ENCODE measurements at regions not wholly inside any gene's neighbourhood (a gene's known extent, or its start where the extent isn't known, plus 50 kb on each side); places are given as distances from the start of the nearest gene placed in this dataset.

DNA sequence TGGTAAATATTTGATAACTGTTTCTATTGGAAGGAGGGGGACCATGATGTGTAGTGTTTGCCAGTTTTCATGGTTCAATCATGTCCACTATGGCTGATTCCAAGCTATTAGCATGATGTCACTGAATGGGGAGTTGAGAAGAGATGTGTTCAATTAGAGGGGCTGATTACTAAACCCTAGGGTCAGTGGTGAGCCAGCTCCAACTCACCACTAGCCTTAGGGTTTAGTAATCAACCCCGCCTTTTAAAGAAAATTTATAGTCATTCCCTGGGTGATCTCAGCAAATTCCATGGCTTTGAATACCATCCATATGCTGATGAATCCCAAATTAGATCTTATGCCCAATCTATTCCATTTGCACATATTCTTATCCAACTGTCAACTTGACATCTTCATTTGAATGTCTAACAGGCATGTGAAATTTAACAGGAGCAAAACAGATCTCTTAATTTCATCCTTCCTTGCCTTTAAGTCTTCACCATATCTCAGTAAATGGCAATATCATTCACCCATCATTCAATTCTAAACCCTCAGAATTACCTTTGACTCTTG lies 98.8 kb downstream of the GCNT1 start:
- Histone ChIP-seq H3K4me3 (ENCODE audit: low read depth, low read length) (no peak overlapping the region), H3K9me3 (ENCODE audit: insufficient read depth, low read depth, low read length) (peaks cover 1% of the 10 kb centered on the region), H2BK12ac (ENCODE audit: low read length) (no peak overlapping the region), H2AK5ac (ENCODE audit: low read length) (no peak overlapping the region), H4K8ac (ENCODE audit: low read depth, low read length) (no peak overlapping the region), H3K27ac (ENCODE audit: low read depth, low read length) (no peak overlapping the region), H3K9ac (ENCODE audit: low read length) (no peak overlapping the region), H3K79me2 (ENCODE audit: control insufficient read depth, insufficient read depth, low read length, poor library complexity) (no peaks in the 10 kb centered on the region), H3K4ac (ENCODE audit: low read depth, low read length) (no peak overlapping the region), H4K12ac (ENCODE audit: low read depth, low read length) (no peak overlapping the region), H3K23ac (ENCODE audit: low read length) (no peak overlapping the region), H2BK120ac (ENCODE audit: insufficient read depth, low read length, poor library complexity) (no peak overlapping the region), H3K4me1 (ENCODE audit: control insufficient read depth in 1 of 2, insufficient read depth in 2 of 2, low read length in 2 of 2) (peaks cover 0 to 2% of the 10 kb centered on the region in 2 experiments), H2BK5ac (ENCODE audit: low read depth, low read length, poor library complexity) (no peak overlapping the region), H4K91ac (ENCODE audit: low read depth, low read length) (no peak overlapping the region), H3K14ac (ENCODE audit: low read length) (no peak overlapping the region), H3K79me1 (ENCODE audit: low read length) (no peaks in the 10 kb centered on the region), H2AFZ (ENCODE audit: insufficient read depth, low read length, poor library complexity) (no peak overlapping the region), H3K27me3 (ENCODE audit: insufficient read depth, low read length) (no peaks in the 10 kb centered on the region), H3K36me3 (ENCODE audit: control insufficient read depth in 1 of 2, insufficient read depth in 2 of 2, low read length in 2 of 2) (no peaks in the 10 kb centered on the region), H3K18ac (ENCODE audit: low read length) (no peak overlapping the region), H3K4me2 (ENCODE audit: low read length) (no peak overlapping the region)
- no CpG with 5 or more reads among the region's 1 CpG for WGBS (ENCODE audit: extremely low coverage, insufficient coverage, insufficient read length)
- DNase-seq: no peak

DNA sequence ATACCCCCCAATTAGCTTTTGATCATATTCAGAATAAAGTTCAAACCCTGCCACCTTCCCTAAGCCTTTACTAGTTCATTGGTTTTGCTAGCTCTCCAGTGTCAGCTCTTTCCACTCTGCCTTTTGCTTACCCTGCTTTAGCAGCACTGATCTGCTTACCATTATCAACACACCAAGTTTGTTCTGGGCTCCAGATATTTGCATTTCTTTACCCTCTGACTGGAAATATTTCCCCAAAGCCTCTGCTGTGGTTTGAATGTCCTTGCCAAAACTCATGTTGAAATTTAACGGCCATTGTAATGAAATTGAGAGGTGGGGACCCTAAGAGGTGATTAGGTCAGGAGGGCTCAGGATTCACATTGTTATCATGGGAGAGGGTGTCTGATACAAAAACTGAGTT lies 99.5 kb downstream of the GCNT1 start:
- no peak overlapping the region for H2AFZ ChIP-seq (ENCODE audit: insufficient read depth, low read length, poor library complexity)
- no peak overlapping the region for H3K4me3 ChIP-seq (ENCODE audit: low read depth, low read length)
- no peak overlapping the region for H3K27ac ChIP-seq (ENCODE audit: low read depth, low read length)
- H3K4me2 ChIP-seq (ENCODE audit: low read length): no peak overlapping the region
- no peaks in the 10 kb centered on the region for H3K79me2 ChIP-seq (ENCODE audit: control insufficient read depth, insufficient read depth, low read length, poor library complexity)
- no peaks in the 10 kb centered on the region for H3K27me3 ChIP-seq (ENCODE audit: insufficient read depth, low read length)
- no peak for DNase-seq
- no peak overlapping the region for H3K14ac ChIP-seq (ENCODE audit: low read length)
- no peak overlapping the region for H2BK120ac ChIP-seq (ENCODE audit: insufficient read depth, low read length, poor library complexity)
- H4K91ac ChIP-seq (ENCODE audit: low read depth, low read length): no peak overlapping the region
- H3K9ac ChIP-seq (ENCODE audit: low read length): no peak overlapping the region
- no peak overlapping the region for H2BK5ac ChIP-seq (ENCODE audit: low read depth, low read length, poor library complexity)
- no peak overlapping the region for H3K18ac ChIP-seq (ENCODE audit: low read length)
- no peak overlapping the region for H3K4ac ChIP-seq (ENCODE audit: low read depth, low read length)
- no peak overlapping the region for H2AK5ac ChIP-seq (ENCODE audit: low read length)
- no peaks in the 10 kb centered on the region for H3K79me1 ChIP-seq (ENCODE audit: low read length)
- peaks cover 0 to 2% of the 10 kb centered on the region in 2 experiments for H3K4me1 ChIP-seq (ENCODE audit: control insufficient read depth in 1 of 2, insufficient read depth in 2 of 2, low read length in 2 of 2)
- no peak overlapping the region for H2BK12ac ChIP-seq (ENCODE audit: low read length)
- peaks cover 1% of the 10 kb centered on the region for H3K9me3 ChIP-seq (ENCODE audit: insufficient read depth, low read depth, low read length)
- no peak overlapping the region for H4K12ac ChIP-seq (ENCODE audit: low read depth, low read length)
- no peak overlapping the region for H4K8ac ChIP-seq (ENCODE audit: low read depth, low read length)
- WGBS (ENCODE audit: extremely low coverage, insufficient coverage, insufficient read length): no CpG with 5 or more reads among the region's 1 CpG
- no peak overlapping the region for H3K23ac ChIP-seq (ENCODE audit: low read length)
- no peaks in the 10 kb centered on the region for H3K36me3 ChIP-seq (ENCODE audit: control insufficient read depth in 1 of 2, insufficient read depth in 2 of 2, low read length in 2 of 2)

DNA sequence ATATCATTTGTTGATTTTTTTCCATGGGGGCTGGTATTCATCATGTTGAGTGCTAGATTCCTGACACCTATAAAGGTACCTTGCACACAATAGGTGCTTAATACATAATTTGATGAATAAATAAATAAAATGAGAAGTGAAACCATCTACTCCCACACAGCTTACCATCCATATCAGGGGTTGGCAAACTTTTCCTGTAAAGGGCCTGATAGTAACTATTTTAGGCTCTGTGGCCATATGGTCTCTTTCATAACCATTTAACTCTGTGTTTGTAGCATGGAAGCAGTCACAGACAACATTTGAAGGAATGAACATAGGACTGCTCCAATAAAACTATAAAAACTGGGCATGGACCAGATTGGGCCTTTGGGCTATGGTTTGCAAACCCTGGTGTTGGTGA lies 100.3 kb downstream of the GCNT1 start:
- peaks cover 1% of the 10 kb centered on the region for H3K9me3 ChIP-seq (ENCODE audit: insufficient read depth, low read depth, low read length)
- H2BK5ac ChIP-seq (ENCODE audit: low read depth, low read length, poor library complexity): no peak overlapping the region
- H4K91ac ChIP-seq (ENCODE audit: low read depth, low read length): no peak overlapping the region
- H4K12ac ChIP-seq (ENCODE audit: low read depth, low read length): no peak overlapping the region
- no peak overlapping the region for H3K27ac ChIP-seq (ENCODE audit: low read depth, low read length)
- H3K36me3 ChIP-seq (ENCODE audit: control insufficient read depth in 1 of 2, insufficient read depth in 2 of 2, low read length in 2 of 2): no peaks in the 10 kb centered on the region
- H3K9ac ChIP-seq (ENCODE audit: low read length): no peak overlapping the region
- H3K14ac ChIP-seq (ENCODE audit: low read length): no peak overlapping the region
- H3K4me2 ChIP-seq (ENCODE audit: low read length): no peak overlapping the region
- no peak overlapping the region for H2AK5ac ChIP-seq (ENCODE audit: low read length)
- no peak overlapping the region for H3K18ac ChIP-seq (ENCODE audit: low read length)
- H3K4me1 ChIP-seq (ENCODE audit: control insufficient read depth in 1 of 2, insufficient read depth in 2 of 2, low read length in 2 of 2): peaks cover 0 to 2% of the 10 kb centered on the region in 2 experiments
- DNase-seq: no peak
- no peak overlapping the region for H2AFZ ChIP-seq (ENCODE audit: insufficient read depth, low read length, poor library complexity)
- H3K23ac ChIP-seq (ENCODE audit: low read length): no peak overlapping the region
- H3K4me3 ChIP-seq (ENCODE audit: low read depth, low read length): no peak overlapping the region
- H3K79me2 ChIP-seq (ENCODE audit: control insufficient read depth, insufficient read depth, low read length, poor library complexity): no peaks in the 10 kb centered on the region
- no peaks in the 10 kb centered on the region for H3K27me3 ChIP-seq (ENCODE audit: insufficient read depth, low read length)
- H2BK12ac ChIP-seq (ENCODE audit: low read length): no peak overlapping the region
- H4K8ac ChIP-seq (ENCODE audit: low read depth, low read length): no peak overlapping the region
- H2BK120ac ChIP-seq (ENCODE audit: insufficient read depth, low read length, poor library complexity): no peak overlapping the region
- H3K4ac ChIP-seq (ENCODE audit: low read depth, low read length): no peak overlapping the region
- no peaks in the 10 kb centered on the region for H3K79me1 ChIP-seq (ENCODE audit: low read length)

DNA sequence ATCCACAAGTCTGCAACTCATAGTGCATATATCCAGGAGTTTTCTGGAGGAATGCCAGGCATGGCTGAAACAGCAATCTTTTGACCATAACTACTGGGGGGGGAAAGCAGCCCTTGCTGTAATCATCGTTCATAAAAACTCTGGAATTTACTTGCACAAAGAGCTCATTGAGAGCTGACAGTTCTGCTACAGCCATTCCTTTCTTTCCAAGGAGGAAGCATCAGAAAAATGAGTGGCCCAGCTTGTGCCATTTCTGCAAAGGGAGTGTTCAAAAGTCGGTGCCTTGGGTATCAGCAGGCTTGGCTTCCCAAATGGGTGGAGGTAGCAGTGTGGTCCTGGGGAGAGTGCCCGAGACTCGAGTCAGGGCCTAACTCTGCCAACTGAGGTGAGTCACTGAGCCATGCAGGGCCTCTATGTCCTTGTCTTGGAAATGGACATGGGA lies 101.5 kb downstream of the GCNT1 start:
- Histone ChIP-seq H4K91ac (ENCODE audit: low read depth, low read length) (no peak overlapping the region), H4K8ac (ENCODE audit: low read depth, low read length) (no peak overlapping the region), H3K18ac (ENCODE audit: low read length) (no peak overlapping the region), H3K4me2 (ENCODE audit: low read length) (no peak overlapping the region), H3K9ac (ENCODE audit: low read length) (no peak overlapping the region), H2BK5ac (ENCODE audit: low read depth, low read length, poor library complexity) (no peak overlapping the region), H3K79me2 (ENCODE audit: control insufficient read depth, insufficient read depth, low read length, poor library complexity) (no peaks in the 10 kb centered on the region), H3K79me1 (ENCODE audit: low read length) (no peaks in the 10 kb centered on the region), H4K12ac (ENCODE audit: low read depth, low read length) (no peak overlapping the region), H2BK12ac (ENCODE audit: low read length) (no peak overlapping the region), H3K14ac (ENCODE audit: low read length) (no peak overlapping the region), H2AFZ (ENCODE audit: insufficient read depth, low read length, poor library complexity) (no peak overlapping the region), H3K36me3 (ENCODE audit: control insufficient read depth in 1 of 2, insufficient read depth in 2 of 2, low read length in 2 of 2) (no peaks in the 10 kb centered on the region), H3K4me1 (ENCODE audit: control insufficient read depth in 1 of 2, insufficient read depth in 2 of 2, low read length in 2 of 2) (peaks cover 0 to 2% of the 10 kb centered on the region in 2 experiments), H3K27me3 (ENCODE audit: insufficient read depth, low read length) (no peaks in the 10 kb centered on the region), H2AK5ac (ENCODE audit: low read length) (no peak overlapping the region), H3K9me3 (ENCODE audit: insufficient read depth, low read depth, low read length) (peaks cover 1% of the 10 kb centered on the region), H2BK120ac (ENCODE audit: insufficient read depth, low read length, poor library complexity) (no peak overlapping the region), H3K4ac (ENCODE audit: low read depth, low read length) (no peak overlapping the region), H3K23ac (ENCODE audit: low read length) (no peak overlapping the region), H3K4me3 (ENCODE audit: low read depth, low read length) (no peak overlapping the region), H3K27ac (ENCODE audit: low read depth, low read length) (peak overlapping the region; percentile 28)
- WGBS (ENCODE audit: extremely low coverage, insufficient coverage, insufficient read length): no CpG with 5 or more reads among the region's 4 CpGs
- DNase-seq: peak in 1 of 2 donors; percentile 53
